Prostate gland (tissue), 2 donors: ENCODE measurements at regions not wholly inside any gene's neighbourhood (a gene's known extent, or its start where the extent isn't known, plus 50 kb on each side); places are given as distances from the start of the nearest gene placed in this dataset.

Experiments used
- CTCF ChIP-seq, 4 experiments: fragments of 200-600 bp in 2 of 4; fragments of 450-650 bp in 2 of 4; sonication (generic) in 2 of 4; IDR thresholded peaks; 1 replicate in 3 of 4; 2 replicates in 1 of 4; pipeline ENCODE4 v1.5.1; 2016 to 2019; ENCODE audit warnings: antibody characterized with exemption in 4 of 4, mild to moderate bottlenecking in 2 of 4, moderate library complexity in 2 of 4
- POLR2A ChIP-seq: fragments of 450-650 bp; IDR thresholded peaks from one replicate; pipeline ENCODE4 v1.6.1; 2016; ENCODE audit warnings: antibody characterized with exemption, mild to moderate bottlenecking

- TF ChIP-seq CTCF (IDR thresholded peaks at IDR 0.05) (no peak), POLR2A (no peak)
Measured at GRCh38 chr6:120260636-120261035, 911.1 kb upstream of the MAN1A1 start.
